HG03095 (cell line): ENCODE measurements at regions not wholly inside any gene's neighbourhood (a gene's known extent, or its start where the extent isn't known, plus 50 kb on each side); places are given as distances from the start of the nearest gene placed in this dataset.
"Not testable (repeated sequence)": the region's sequence is repeated elsewhere in the genome, so short reads cannot be mapped to it uniquely, and the experiment has no call there.

ENCODE experiments used
- ATAC-seq: cut with Tn5 transposase; IDR thresholded peaks from one replicate; pipeline ENCODE4 v1.9.1; 2021; ENCODE audit warnings: moderate library complexity; ENCODE audit not compliant: unreplicated experiment

GRCh38 chr9:757246-757881 is 84.1 kb upstream of the DMRT1 start:
- no peak for ATAC-seq

GRCh38 chr9:758146-758545 is 83.4 kb upstream of the DMRT1 start:
- no peak for ATAC-seq

- no peak for ATAC-seq
Measured at GRCh38 chr9:759541-759940, 82.0 kb upstream of the DMRT1 start.

GRCh38 chr9:759983-760736 is 81.3 kb upstream of the DMRT1 start:
- ATAC-seq: no peak

- ATAC-seq: no peak
Measured at GRCh38 chr9:761176-761792, 80.2 kb upstream of the DMRT1 start.

GRCh38 chr9:761793-762560 is 79.5 kb upstream of the DMRT1 start:
- no peak for ATAC-seq

- ATAC-seq: no peak
Measured at GRCh38 chr9:763692-764091, 77.8 kb upstream of the DMRT1 start.

GRCh38 chr9:764105-764524 is 77.4 kb upstream of the DMRT1 start:
- ATAC-seq: peak; percentile 75

GRCh38 chr9:764986-765385 is 76.5 kb upstream of the DMRT1 start:
- no peak for ATAC-seq

- ATAC-seq: not testable (repeated sequence)
Measured at GRCh38 chr9:767061-767561, 74.4 kb upstream of the DMRT1 start.

GRCh38 chr9:776086-776485 is 65.4 kb upstream of the DMRT1 start:
- ATAC-seq: no peak

- ATAC-seq: no peak
Measured at GRCh38 chr9:777978-778377, 63.5 kb upstream of the DMRT1 start.

- no peak for ATAC-seq
Measured at GRCh38 chr9:784202-784601, 57.3 kb upstream of the DMRT1 start.

- no peak for ATAC-seq
Measured at GRCh38 chr9:784916-785315, 56.6 kb upstream of the DMRT1 start.

GRCh38 chr9:785997-786396 is 55.5 kb upstream of the DMRT1 start:
- ATAC-seq: no peak

- no peak for ATAC-seq
Measured at GRCh38 chr9:786405-786804, 55.1 kb upstream of the DMRT1 start.

- ATAC-seq: no peak
Measured at GRCh38 chr9:788777-789176, 52.7 kb upstream of the DMRT1 start.
